OCI-M2 (cell line): ENCODE measurements at regions not wholly inside any gene's neighbourhood (a gene's known extent, or its start where the extent isn't known, plus 50 kb on each side); places are given as distances from the start of the nearest gene placed in this dataset.
"Not testable (repeated sequence)": the region's sequence is repeated elsewhere in the genome, so short reads cannot be mapped to it uniquely, and the experiment has no call there.

ENCODE experiments used
- DNase-seq: peaks from one replicate; lab custom pipeline; 2025; ENCODE audit not compliant: unreplicated experiment; lab: John Stamatoyannopoulos, UW

DNA sequence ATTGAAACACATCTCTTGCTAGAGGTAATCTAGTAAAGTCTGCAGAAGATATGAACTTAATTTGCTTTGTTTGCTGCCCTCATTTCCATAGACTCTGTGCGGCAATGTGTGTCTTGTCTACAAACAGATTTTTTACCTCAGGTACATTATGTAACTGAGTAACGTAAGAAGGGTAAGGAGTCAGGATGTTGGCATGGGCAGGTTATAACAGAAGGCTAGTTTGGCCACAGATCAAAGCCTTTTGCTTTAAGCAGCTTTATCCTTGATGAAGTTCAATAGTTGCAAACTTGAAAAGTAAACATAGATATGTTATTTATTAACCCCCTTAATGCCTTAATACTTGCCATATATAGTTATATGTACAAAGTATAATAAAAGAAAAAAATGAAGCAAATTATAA lies 391.6 kb upstream of the FKBP1C start:
- DNase-seq = no peak

DNA sequence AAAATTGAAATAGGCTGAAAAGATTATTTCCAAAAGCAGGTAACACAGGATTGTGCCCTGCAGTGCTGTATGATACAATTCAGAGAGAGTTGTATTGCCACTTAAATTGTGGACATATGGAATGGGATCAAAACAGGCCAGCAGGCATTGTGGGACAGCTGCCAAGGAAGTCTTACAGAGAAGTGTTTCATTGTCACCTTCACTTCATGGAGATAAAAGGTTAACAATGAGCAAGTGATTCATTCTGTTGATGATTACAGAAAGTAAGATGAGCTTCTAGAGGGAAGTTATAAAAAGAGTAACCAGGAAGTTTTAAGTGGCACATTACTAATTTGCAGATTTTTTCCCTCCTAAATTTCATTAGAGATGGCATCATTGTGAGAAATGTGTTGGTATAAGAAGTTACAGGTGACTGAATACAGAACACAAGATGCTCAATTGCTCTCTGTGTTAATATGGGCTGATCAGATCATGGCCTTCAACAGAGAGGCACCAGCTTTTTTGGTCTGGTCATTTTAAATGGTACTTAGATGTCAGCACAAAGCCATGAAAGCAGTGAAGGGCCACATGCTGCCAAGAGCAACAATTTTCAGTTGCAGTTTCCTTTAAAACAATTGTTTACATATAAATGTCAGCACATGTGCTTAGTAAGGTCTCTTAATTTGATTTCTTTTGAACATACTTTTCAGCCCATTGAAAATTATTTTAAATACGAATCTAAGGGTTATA lies 402.5 kb upstream of the FKBP1C start:
- no peak for DNase-seq

DNA sequence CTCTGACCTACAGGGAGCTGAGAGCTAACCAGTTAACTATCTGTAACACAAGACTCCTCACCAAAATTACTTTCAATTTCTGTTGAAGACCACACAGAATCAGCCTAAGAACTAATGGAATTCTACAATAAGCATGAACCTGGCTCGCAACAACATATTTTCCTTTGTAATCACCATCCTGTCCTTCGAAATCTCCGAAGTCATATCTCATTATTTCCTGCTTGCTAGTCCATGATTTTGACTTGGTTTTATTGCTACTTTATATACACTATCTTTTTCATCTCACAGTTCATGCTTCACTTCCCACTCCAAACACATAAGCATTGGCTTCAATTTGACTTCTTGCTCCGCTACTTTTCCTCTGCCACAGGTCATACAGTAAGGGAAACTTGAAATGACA lies 405.8 kb upstream of the FKBP1C start:
- DNase-seq = no peak

DNA sequence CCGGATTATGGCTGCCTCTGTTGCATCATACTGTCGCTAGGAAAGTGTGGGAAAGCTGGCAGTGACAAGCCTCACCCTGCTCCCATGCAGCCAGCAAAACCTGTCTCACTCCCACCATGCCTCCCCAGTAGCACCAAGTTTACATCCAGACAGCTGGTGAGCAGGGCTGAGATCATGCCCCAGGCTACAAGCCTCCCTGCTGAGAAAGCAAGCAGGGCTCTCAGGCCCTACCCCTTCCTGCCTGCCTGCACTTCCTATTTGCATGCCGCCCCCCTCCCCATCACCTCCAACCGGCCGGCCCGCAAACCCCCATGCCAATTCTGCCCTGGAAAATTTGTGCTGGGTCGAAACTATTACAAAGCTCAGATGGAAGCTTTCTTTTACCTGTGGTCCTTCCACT lies 408.2 kb upstream of the FKBP1C start:
- no peak for DNase-seq

DNA sequence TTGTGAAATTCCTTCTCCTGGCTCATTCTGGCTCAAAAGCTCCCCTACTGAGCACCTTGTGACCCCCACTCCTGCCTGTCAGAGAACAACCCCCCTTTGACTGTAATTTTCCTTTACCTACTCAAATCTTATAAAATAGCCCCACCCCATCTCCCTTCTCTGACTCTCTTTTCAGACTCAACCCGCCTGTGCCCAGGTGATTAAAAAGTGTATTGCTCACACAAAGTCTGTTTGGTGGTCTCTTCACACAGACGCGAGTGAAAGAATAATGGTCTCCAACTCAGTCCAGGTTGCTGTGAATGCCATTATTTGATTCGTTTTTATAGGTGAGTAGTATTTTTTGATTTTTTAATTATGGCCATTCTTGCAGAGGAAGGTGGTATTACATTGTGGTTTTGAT lies 414.1 kb upstream of the FKBP1C start:
- no peak for DNase-seq

DNA sequence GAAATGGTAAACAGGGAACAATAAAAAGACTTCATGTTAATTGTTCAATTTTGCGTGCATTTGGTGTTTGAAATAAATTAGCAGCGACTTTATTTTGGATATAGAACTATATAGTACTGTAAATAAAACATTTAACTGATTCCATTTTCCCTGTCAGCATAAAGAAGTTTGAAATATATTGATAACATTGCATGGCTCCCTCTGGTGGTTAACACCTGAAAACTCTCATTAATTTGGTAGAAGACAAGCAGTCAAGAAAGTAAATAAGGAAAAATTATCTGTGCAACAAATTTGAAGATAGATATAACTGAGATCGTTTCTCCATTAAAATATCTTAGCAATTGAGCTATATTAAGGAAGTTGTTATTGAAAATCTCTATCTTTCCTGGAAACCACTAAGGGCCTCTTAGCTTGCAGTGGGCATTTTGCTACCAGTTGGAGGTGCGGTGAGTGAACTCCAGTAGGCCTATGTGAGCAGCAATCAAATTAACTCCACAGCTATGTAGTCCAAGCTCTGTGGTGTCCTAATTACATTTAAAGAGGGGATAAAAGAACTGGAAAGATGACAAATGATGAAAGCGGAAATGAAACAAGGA lies 435.7 kb upstream of the FKBP1C start:
- DNase-seq = no peak

DNA sequence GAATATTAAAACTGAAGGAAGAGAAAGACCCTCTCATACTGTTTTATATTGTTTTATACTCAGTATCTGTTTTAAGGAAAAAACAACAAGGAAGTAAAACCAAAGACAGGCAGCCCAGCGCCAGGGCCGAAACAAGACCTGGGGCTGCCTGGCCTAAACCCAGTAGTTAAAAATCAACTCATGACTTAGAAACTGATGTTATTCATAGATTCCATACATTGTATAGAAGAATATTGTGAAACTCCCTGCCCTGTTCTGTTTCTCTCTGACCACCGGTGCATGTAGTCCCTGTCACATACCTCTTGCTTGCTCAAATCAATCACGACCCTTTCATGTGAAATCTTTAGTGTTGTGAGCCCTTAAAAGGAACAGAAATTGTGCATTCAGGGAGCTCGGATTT lies 445.1 kb upstream of the FKBP1C start:
- not testable (repeated sequence) for DNase-seq

DNA sequence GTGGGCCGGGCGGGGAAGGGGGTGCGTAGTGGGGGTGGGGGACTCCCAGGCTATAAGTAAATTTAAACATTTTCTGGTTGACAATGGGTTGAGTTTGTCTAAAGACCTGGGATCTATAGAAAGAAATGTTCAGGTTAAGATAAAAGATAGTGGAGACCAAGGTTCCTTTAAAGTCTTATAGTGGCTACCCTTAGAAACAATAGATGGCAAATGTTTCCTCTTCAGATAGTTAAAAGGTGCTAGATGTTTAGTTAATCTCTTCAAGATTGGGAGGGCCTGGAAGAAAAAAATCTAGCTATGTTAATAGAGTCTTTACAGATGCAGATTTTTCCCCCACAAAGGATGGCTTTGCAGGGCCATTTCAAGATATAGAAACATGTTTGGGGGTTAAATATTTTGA lies 446.4 kb upstream of the FKBP1C start:
- DNase-seq = no peak

DNA sequence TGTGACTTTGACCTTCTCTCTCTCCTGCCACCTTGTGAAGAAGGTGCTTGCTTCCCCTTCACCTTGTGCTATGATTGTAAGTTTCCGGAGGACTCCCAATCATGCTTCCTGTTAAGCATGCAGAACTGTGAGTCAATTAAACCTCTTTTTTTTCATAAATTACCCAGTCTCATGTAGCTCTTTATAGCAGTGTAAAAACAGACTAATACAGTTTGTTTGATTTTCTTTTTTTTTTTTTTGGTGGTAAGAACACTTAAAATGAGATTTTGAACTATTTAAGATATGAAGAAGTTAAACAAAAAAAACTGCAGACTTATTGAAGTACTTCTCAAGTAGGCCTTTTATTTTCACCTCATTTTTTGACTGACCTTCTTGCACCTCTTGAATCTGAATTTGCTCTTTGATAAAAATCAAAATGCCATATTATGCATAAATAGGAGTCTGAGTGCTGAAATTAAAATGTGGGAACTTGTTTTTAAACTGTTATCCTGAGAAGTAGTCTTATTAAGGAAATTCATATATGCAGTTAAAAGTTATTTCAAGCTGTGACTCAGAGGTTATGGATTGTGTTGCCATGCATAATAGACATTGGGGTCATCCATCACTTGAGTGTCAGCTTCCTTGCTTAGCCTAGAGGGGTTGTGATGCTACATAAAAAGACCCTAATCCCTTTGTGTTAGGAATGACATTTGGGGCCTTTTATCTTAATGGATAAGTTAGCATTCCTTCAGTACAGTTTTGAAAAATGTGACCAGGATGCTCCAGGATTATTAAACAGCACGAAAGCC lies 447.9 kb upstream of the FKBP1C start:
- no peak for DNase-seq

DNA sequence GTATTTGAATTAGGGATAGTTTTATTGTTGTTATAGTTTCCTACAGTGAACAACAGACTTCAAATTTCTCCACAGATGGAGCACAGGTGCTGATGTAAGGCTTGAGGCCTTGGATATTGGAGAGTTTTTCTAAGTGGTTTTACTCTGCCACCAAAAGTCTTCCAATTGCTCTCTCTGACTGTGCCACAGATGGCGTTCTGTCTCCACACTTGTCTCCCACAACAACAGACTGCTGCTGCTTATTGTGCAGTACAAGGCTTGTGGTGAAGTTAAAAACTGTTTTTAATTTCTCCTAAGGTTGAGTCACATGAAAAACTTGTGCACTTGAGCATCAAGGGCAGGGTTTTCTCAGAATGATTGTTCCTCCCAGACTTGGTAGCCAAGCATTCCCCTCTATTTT lies 460.9 kb upstream of the KHDRBS2 start:
- no peak for DNase-seq

DNA sequence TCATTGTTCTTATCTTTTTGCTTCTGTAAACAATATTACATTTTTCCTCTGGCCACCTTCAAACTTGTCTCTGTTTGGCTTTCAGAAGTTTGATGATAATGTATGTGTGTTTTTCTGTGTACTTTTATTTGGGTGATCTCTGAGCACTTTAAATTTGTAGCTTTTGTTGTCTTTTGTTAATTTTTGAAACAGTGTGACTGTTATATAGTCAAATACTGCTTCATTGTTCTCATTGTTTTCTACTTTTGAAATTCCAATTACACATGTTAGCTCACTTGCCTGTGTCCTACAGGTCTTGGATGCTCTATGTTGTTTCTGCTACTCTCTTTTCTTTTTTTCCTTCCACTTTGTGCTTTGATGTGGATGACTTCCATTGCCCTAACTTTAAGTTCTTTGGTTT lies 460.1 kb upstream of the KHDRBS2 start:
- no peak for DNase-seq

DNA sequence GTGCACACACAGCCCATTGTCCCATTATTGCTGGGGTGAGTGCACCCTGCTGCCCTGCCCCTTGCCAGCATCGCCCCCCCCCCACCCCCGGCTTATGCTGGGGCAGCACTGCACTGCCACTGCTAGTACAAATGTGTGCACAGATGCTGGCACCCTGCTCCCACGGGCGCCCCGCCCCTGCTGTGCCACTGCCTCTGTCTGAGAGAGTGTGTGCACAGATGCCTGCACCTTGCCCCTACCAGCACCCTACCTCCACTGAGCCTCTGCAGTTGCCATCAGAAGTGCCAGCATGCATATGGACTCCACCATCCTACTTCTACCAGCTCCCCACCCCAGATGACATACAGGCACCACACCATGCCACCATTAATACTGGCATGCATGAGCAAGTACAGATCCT lies 454.6 kb upstream of the KHDRBS2 start:
- no peak for DNase-seq

DNA sequence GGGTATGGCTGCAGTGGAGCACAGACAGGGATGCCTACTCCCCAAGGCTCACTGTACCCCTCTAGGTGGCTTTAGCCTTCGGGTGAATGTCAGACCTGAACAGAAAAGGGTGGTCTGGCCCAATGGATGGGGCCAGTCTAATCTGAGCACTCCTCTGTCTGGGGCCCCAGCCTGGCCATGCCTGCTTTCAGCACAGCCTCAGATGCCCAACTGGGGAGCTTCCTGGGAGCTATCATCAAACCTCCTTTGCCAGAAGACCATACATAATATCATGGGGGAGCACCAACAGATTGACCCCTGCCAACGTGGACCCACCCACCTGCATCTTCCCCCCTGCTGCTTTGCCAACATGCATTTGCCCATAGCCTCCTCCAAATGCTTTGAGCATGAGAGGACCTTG lies 454.1 kb upstream of the KHDRBS2 start:
- no peak for DNase-seq

DNA sequence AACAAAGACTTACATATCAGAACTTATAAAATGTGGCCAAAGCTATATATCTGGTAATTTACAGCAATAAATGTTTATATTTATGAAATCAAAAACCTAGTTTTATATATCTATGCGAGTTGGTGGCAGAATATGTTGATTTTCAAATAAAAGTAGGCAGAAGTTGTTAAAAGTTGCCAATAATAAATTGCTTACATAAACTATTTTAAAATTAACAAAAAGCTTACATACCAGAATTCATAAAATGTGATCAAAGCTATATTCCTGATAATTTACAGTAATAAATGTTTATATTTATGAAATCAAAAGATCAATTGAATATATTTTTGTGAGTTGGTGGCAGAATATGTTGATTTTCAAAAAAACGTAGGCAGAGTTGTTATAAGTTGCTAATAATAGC lies 451.8 kb upstream of the KHDRBS2 start:
- no peak for DNase-seq

DNA sequence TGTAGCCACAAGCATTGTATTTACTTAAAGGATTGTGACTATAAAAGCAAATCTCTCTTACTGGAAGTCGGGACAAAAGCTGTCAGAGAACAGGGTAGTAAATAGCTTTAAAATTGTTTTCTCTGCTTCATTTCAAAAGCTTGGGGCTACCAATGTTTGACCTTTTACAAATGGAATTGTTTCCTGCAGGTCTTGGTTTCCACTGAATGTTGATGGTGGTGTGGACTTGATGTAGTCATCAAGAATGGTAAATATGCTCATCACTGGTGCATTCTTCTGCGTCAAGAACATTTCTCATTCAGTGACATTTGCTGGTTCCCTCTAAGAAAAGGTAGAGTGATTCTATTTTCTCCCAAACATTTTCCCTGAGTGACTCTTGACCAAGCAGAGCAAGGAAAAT lies 435.4 kb upstream of the KHDRBS2 start:
- no peak for DNase-seq

DNA sequence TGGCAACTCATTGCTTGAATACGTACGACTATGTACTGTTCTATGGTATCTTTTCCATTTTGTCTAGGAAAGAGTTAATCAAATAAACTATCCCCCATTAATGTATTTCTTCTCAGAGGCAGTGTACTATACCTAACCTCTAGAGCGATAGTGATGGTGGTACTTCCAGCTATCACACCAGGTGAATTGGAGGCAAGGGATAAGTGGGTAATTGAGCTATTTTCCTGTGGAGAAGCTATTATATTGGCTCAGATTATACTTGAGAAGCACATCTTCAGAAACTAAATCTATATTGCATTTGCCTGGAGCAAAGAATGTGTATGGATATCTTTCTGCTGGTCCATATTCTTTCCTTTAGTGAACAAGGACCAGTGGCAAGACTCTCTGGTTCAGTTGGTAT lies 430.7 kb upstream of the KHDRBS2 start:
- no peak for DNase-seq

DNA sequence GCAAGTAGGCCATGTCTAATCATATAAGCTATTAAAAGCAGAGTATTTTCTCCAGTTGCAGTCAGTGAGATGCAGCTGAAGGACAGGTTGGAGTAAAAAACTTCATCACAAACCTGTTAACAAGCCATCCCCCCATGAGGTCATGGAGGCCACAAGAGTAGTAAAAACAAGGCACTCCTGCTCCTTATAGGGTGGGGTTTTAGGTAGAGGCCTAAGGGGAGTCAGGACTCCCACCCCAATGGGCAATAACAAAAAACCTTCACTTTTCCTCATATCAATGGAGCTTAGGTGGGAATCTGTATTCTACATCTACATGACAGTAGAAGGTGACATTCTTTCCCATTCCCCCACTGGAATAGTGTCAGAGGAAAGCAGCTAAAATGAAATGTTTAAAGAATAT lies 428.1 kb upstream of the KHDRBS2 start:
- no peak for DNase-seq

DNA sequence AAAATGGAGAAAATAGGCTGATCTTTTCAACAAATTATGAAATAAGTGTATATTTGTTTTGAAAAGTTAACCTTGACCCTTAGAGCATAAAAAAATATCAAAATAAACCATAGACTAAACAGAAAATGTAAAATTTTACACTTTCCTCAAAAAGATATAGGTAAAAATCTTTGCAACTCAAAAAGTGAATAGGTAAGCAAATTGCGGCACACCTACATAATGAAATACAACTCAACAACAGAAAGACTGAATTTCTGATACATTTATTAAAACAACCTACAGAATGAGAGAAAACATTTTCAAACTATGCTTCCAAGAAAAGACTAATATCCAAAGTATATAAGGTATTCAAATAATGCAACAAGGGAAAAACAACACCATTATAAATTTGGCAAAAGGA lies 425.7 kb upstream of the KHDRBS2 start:
- DNase-seq = no peak

DNA sequence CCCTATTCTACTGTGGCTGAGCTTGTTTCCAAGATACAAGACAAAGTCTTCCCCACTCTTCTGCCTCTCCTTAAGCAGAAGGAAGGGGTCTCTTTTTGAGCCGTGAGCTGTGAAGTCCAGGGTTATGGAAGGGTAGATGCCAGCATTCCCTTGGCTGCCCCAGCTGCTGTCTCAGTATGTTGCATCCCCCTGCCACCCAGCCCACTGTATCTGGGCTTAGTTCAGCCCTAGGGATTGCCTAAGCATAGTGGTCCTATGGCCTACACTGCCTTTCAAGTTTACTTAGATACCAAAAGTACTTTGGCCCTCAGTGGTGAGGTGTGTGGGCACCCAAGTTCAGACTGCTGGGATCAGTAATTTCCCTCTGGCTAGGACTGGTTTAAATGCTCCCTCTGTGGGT lies 421.9 kb upstream of the KHDRBS2 start:
- no peak for DNase-seq

DNA sequence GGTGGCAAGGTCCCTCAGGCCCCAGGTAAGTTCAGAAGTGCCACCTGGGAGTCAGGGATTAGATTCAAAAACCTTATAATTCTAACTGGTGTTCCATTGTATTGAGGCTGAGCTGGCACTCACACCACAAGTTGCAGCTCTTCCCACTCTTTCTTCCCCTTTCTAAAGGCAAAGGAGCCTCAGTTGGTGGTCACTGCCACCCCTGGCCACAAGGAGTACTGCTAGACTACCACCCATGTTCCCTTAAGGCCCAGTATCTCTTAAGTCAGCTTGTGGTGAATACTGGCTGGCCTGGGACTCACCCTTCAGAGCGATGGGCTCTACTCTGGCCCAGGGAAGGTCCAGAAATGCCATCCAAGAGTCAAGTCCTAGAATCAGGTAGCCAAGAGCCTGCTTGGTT lies 421.1 kb upstream of the KHDRBS2 start:
- DNase-seq = no peak

DNA sequence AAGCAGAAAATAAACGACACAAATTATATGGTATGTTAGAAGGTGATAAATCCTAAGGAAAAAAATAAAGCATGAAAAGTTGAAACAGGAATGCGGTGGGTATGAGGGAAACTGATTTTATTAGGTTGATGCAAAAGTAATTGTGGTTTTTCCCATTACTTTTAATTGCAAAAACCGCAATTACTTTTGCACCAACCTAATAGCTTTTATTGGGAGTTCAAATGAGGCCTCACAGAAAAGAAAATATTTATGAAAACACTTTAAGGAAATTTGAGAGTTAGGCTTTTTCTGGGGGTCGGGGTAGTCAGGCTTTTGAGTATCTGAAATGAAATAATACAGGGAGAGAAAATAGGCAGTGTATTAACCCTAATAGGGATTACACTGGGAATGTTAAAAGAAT lies 397.0 kb upstream of the KHDRBS2 start:
- no peak for DNase-seq

DNA sequence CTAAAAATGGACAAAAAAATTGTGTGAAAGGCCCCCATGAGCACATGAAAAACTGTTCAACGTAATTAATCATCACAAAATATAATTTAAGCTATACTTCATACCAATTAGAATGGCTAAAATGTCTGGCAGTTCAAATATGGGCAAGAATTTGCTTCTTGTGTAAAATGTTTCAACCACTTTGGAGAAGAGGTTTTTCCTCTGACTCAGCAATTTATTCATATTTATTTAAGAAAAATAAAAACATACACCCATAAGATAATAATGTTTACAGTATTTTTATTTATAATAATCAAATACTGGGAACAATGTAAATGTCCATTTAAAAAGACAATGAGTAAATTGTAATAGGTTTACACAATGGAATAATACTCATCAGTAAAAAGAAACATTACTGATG lies 395.1 kb upstream of the KHDRBS2 start:
- DNase-seq = no peak
